Fibroblast of lung (primary cell): ENCODE measurements at regions not wholly inside any gene's neighbourhood (a gene's known extent, or its start where the extent isn't known, plus 50 kb on each side); places are given as distances from the start of the nearest gene placed in this dataset.

Experiments used
- CTCF ChIP-seq, 2 donors: IDR thresholded peaks in 1 of 2; conservative IDR thresholded peaks in 1 of 2; 1 replicate in 1 of 2; 2 replicates in 1 of 2; pipeline ENCODE4 v1.5.1; 2011 to 2012; ENCODE audit warnings: low read length in 2 of 2, control low read depth in 1 of 2, inconsistent platforms in 1 of 2, low read depth in 1 of 2, mild to moderate bottlenecking in 1 of 2
- EZH2 ChIP-seq: IDR thresholded peaks from 2 replicates; pipeline ENCODE4 v1.5.1; 2012; ENCODE audit warnings: low read length, control low read depth, mild to moderate bottlenecking; ENCODE audit errors: missing control alignments

DNA sequence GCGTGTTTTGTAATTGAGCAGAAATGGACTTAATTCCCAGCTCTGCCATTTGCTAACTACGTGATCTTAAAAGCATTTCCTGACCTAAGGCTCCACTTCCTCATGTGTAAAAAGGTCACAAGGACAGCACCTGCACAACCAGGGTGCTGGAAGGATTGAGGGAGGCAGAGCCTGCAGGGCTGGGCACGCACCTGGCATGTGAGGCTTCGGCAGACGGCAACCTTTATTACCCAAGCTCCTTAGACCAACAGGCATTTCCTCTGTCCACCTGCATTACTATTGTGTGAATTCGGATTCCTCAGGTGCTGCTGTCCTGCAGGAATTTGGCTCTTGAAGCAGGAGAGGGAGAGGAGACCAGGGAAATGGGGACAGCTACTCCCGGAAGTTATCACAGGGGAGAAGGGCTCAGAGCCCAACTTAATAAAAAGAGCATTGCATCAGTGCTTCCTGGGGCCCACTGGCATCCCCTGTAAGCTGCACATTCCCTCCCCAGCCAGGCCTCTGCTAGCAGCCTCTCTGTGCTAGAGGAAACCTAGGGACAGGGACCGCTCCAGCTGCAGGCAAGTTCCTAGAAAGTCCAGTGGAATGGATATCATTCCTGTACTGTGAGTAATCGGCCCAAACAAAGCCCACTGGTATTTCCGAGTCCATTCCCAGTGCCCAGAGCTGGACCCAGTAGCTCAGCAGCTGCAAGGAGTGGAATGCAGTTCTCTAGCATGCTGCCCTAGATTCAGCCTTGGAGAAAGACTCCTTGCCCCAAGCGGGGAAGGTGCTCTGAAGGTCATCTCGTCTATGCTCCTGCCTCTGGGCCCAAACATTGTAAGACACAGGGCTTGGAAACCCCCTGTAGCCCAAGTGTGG is 157.1 kb upstream of the CCND2 start:
- no peak for TF ChIP-seq CTCF (conservative IDR thresholded peaks at IDR 0.05 in 1 of 2, IDR thresholded peaks at IDR 0.05 in 1 of 2; ENCODE audit: low read depth in 1 of 2, low read length in 2 of 2)
- TF ChIP-seq EZH2, result no peak
